Chondrocyte (in vitro differentiated cells): ENCODE measurements at regions not wholly inside any gene's neighbourhood (a gene's known extent, or its start where the extent isn't known, plus 50 kb on each side); places are given as distances from the start of the nearest gene placed in this dataset.
A peak's percentile ranks its signal among the peaks of the same experiment; 100 is the strongest.

Experiments used
- DNase-seq: peaks from one replicate; pipeline ENCODE4 v3.0.0; 2021; ENCODE audit warnings: mixed read lengths, low spot score
- H3K27ac Mint-ChIP-seq: one replicate; pipeline ENCODE4 v1.8.0; 2021; ENCODE audit warnings: mild to moderate bottlenecking, moderate library complexity, mixed read lengths; ENCODE audit not compliant: unreplicated experiment
- H3K27me3 Mint-ChIP-seq: 2 replicates; pipeline ENCODE4 v1.8.0; 2021; ENCODE audit warnings: low read depth, mixed read lengths
- H3K36me3 Mint-ChIP-seq: 2 replicates; pipeline ENCODE4 v1.8.0; 2021; ENCODE audit warnings: low read depth, mixed read lengths
- H3K4me1 Mint-ChIP-seq: 2 replicates; pipeline ENCODE4 v1.8.0; 2021; ENCODE audit warnings: low read depth, mild to moderate bottlenecking, mixed read lengths
- H3K4me3 Mint-ChIP-seq: one replicate; pipeline ENCODE4 v1.8.0; 2021; ENCODE audit warnings: mild to moderate bottlenecking, moderate library complexity, mixed read lengths; ENCODE audit not compliant: unreplicated experiment
- H3K9me3 Mint-ChIP-seq: 2 replicates; pipeline ENCODE4 v1.8.0; 2021; ENCODE audit warnings: low read depth, mixed read lengths
- TF ChIP-seq, protein P1 (sequence below): fragments of 200-600 bp; sonication (generic); IDR thresholded peaks from 2 replicates; pipeline ENCODE4 v1.5.0; 2021; ENCODE audit warnings: antibody characterized with exemption, mild to moderate bottlenecking, moderate library complexity

GRCh38 chr10:28118985-28119628 is 120.2 kb upstream of the ODAD2 start:
- peak overlapping the region; percentile 88 for H3K27ac Mint-ChIP-seq
- H3K36me3 Mint-ChIP-seq: peaks cover 4% of the 10 kb centered on the region
- no peak for DNase-seq
- H3K4me1 Mint-ChIP-seq: peaks cover 48% of the 10 kb centered on the region
- TF ChIP-seq, protein P1, sequence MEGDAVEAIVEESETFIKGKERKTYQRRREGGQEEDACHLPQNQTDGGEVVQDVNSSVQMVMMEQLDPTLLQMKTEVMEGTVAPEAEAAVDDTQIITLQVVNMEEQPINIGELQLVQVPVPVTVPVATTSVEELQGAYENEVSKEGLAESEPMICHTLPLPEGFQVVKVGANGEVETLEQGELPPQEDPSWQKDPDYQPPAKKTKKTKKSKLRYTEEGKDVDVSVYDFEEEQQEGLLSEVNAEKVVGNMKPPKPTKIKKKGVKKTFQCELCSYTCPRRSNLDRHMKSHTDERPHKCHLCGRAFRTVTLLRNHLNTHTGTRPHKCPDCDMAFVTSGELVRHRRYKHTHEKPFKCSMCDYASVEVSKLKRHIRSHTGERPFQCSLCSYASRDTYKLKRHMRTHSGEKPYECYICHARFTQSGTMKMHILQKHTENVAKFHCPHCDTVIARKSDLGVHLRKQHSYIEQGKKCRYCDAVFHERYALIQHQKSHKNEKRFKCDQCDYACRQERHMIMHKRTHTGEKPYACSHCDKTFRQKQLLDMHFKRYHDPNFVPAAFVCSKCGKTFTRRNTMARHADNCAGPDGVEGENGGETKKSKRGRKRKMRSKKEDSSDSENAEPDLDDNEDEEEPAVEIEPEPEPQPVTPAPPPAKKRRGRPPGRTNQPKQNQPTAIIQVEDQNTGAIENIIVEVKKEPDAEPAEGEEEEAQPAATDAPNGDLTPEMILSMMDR: no peak
- no peak overlapping the region for H3K4me3 Mint-ChIP-seq
- no peaks in the 10 kb centered on the region for H3K27me3 Mint-ChIP-seq
- H3K9me3 Mint-ChIP-seq: no peaks in the 10 kb centered on the region

GRCh38 chr10:28113202-28113601 is 114.3 kb upstream of the ODAD2 start:
- Mint-ChIP-seq H3K4me1 (peaks cover 24% of the 10 kb centered on the region), H3K4me3 (no peak overlapping the region), H3K36me3 (peaks cover 7% of the 10 kb centered on the region), H3K27me3 (no peaks in the 10 kb centered on the region), H3K9me3 (no peaks in the 10 kb centered on the region), H3K27ac (no peak overlapping the region)
- DNase-seq: no peak
- TF ChIP-seq, protein P1: no peak

DNA sequence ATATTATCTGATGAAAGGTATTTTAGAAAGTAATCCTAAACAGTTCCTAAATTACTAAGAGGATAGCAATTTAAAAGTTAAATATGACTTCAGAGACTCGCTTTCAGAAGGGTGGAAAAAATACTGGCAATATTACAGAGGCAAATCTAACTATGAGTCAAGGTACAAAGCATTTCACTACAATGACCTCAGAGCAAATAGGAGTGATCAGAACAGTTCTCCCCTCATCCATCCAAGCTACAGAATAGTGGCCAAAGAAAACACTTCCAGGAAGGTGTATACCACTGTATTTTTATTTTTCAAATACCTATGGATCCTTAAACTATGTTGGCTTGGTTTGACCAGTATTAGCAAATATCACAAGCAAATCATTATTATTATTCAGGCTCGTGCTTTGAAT is 112.8 kb upstream of the ODAD2 start:
- H3K9me3 Mint-ChIP-seq: no peaks in the 10 kb centered on the region
- H3K4me3 Mint-ChIP-seq: no peak overlapping the region
- DNase-seq: no peak

DNA sequence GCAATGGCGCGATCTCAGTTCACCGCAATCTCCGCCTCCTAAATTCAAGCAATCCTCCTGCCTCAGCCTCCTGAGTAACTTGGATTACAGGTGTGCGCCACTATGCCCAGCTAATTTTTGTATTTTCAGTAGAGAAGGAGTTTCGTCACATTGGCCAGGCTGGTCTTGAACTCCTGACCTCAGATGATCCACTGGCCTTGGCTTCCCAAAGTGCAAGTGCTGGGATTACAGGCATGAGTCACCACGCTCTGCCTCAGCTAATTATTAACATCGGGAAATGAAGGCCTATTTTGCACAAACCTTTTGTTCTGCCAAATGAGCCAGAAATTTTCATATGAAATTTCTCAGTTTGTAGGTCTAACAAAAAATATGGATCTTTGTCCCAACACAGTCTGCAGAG is 106.7 kb upstream of the ODAD2 start:
- Mint-ChIP-seq H3K27me3 (no peaks in the 10 kb centered on the region), H3K4me1 (peaks cover 2% of the 10 kb centered on the region), H3K9me3 (peaks cover 2% of the 10 kb centered on the region), H3K27ac (no peak overlapping the region), H3K4me3 (no peak overlapping the region), H3K36me3 (peaks cover 10% of the 10 kb centered on the region)
- no peak for DNase-seq
- TF ChIP-seq, protein P1: no peak

More for the DNA sequence above, 112.8 kb upstream of the ODAD2 start:
- Mint-ChIP-seq H3K27ac (no peak overlapping the region), H3K4me1 (peaks cover 21% of the 10 kb centered on the region), H3K27me3 (no peaks in the 10 kb centered on the region), H3K36me3 (peaks cover 11% of the 10 kb centered on the region)
- TF ChIP-seq, protein P1: no peak

DNA sequence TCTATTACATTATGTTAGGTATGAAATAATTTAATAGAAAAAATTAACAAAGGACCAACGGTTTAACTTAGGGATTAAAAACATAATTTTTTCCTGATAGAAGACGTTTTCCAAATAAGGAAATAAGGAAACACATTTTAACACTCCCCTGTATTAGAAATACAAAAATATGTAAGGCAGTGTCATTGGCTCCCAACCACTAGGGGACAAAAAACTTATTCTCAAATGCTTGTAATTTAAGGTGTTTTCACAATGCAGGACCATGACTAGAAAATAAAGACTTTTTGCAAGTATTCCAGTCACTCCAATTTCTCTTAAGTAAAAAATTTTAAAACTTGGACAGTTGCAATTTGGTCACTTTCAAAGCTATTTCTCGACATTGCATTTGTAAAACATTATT is 98.8 kb upstream of the ODAD2 start:
- Mint-ChIP-seq H3K27ac (no peak overlapping the region), H3K27me3 (no peaks in the 10 kb centered on the region), H3K4me1 (no peaks in the 10 kb centered on the region), H3K4me3 (no peak overlapping the region), H3K9me3 (no peaks in the 10 kb centered on the region), H3K36me3 (no peaks in the 10 kb centered on the region)
- DNase-seq: no peak
- TF ChIP-seq, protein P1: peak; percentile 32
